ENCODE measurements at regions not wholly inside any gene's neighbourhood (a gene's known extent, or its start where the extent isn't known, plus 50 kb on each side); places are given as distances from the start of the nearest gene placed in this dataset.
"Not testable (repeated sequence)": the region's sequence is repeated elsewhere in the genome, so short reads cannot be mapped to it uniquely, and the experiment has no call there.

GRCh38 chr6:151154418-151154817, 85.3 kb upstream of the AKAP12 start:
- DNase-seq: no peak

- DNase-seq: no peak
These were observed 84.7 kb upstream of the AKAP12 start for GRCh38 chr6:151155095-151155494.

GRCh38 chr6:151160929-151161757, 78.6 kb upstream of the AKAP12 start:
- no peak for DNase-seq

GRCh38 chr6:151164383-151164782, 75.4 kb upstream of the AKAP12 start:
- DNase-seq: no peak

GRCh38 chr6:151166180-151166579, 73.6 kb upstream of the AKAP12 start:
- no peak for DNase-seq

GRCh38 chr6:151167034-151167433, 72.7 kb upstream of the AKAP12 start:
- no peak for DNase-seq

- no peak for DNase-seq
These were observed 69.0 kb upstream of the AKAP12 start for GRCh38 chr6:151170622-151171246.

- DNase-seq: no peak
These were observed 67.0 kb upstream of the AKAP12 start for GRCh38 chr6:151172751-151173150.

GRCh38 chr6:151175662-151176445, 63.9 kb upstream of the AKAP12 start:
- no peak for DNase-seq

GRCh38 chr6:151176911-151177770, 62.6 kb upstream of the AKAP12 start:
- DNase-seq: peak; percentile 80

- DNase-seq: no peak
These were observed 61.4 kb upstream of the AKAP12 start for GRCh38 chr6:151178373-151178772.

GRCh38 chr6:151179321-151179720, 60.4 kb upstream of the AKAP12 start:
- DNase-seq: peak; percentile 6

GRCh38 chr6:151180330-151181048, 59.3 kb upstream of the AKAP12 start:
- DNase-seq: no peak

GRCh38 chr6:151181706-151182363, 57.9 kb upstream of the AKAP12 start:
- DNase-seq: no peak

GRCh38 chr6:151182958-151183357, 56.8 kb upstream of the AKAP12 start:
- DNase-seq: not testable (repeated sequence)

GRCh38 chr6:151185148-151185547, 54.6 kb upstream of the AKAP12 start:
- no peak for DNase-seq

- DNase-seq: no peak
These were observed 53.5 kb upstream of the AKAP12 start for GRCh38 chr6:151186306-151186705.

GRCh38 chr6:151186804-151187330, 52.9 kb upstream of the AKAP12 start:
- no peak for DNase-seq

Data from NCI-H226 (cell line).